ENCODE measurements at regions not wholly inside any gene's neighbourhood (a gene's known extent, or its start where the extent isn't known, plus 50 kb on each side); places are given as distances from the start of the nearest gene placed in this dataset.

DNA sequence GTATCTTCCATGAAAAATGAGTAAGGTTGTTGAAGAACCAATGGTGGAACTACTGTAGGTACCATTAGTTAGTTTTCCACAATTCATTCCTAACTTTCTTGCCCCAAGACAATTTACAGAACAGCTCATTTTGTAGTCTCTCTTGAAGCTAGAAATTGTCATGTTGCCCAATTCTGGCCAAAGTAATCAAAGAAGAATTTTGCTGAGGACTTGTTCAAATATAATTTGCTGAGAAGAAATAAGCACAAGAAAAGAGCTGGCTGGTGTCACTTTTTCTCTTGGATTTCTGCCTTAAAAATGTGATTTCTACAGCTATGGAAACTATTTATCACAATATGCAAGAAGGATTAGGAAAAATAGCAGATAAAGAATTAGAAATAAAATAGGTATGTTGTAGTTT, 199.2 kb upstream of the SEMA3A start:
- Histone ChIP-seq H3K4me1 (ENCODE audit: control insufficient read depth in 2 of 2, insufficient read depth in 2 of 2, low read length in 2 of 2) (no peaks in the 10 kb centered on the region), H3K9me3 (ENCODE audit: control insufficient read depth in 2 of 2, low read length in 2 of 2) (no peaks in the 10 kb centered on the region), H3K36me3 (ENCODE audit: control insufficient read depth in 2 of 2, insufficient read depth in 2 of 2, low read length in 2 of 2) (no peaks in the 10 kb centered on the region), H3K9ac (ENCODE audit: low read depth in 1 of 2, low read length in 2 of 2) (no peak overlapping the region), H3K27me3 (ENCODE audit: control insufficient read depth in 2 of 2, insufficient read depth in 2 of 2, low read length in 2 of 2) (no peaks in the 10 kb centered on the region), H3K27ac (ENCODE audit: low read depth in 2 of 2, low read length in 2 of 2) (no peak overlapping the region), H3K4me3 (ENCODE audit: low read length in 2 of 2) (no peak overlapping the region)

- no peaks in the 10 kb centered on the region for H3K4me1 ChIP-seq (ENCODE audit: control insufficient read depth in 2 of 2, insufficient read depth in 2 of 2, low read length in 2 of 2)
- no peak overlapping the region for H3K9ac ChIP-seq (ENCODE audit: low read depth in 1 of 2, low read length in 2 of 2)
- no peaks in the 10 kb centered on the region for H3K36me3 ChIP-seq (ENCODE audit: control insufficient read depth in 2 of 2, insufficient read depth in 2 of 2, low read length in 2 of 2)
- no peaks in the 10 kb centered on the region for H3K9me3 ChIP-seq (ENCODE audit: control insufficient read depth in 2 of 2, low read length in 2 of 2)
- no peaks in the 10 kb centered on the region for H3K27me3 ChIP-seq (ENCODE audit: control insufficient read depth in 2 of 2, insufficient read depth in 2 of 2, low read length in 2 of 2)
- no peak overlapping the region for H3K4me3 ChIP-seq (ENCODE audit: low read length in 2 of 2)
- H3K27ac ChIP-seq (ENCODE audit: low read depth in 2 of 2, low read length in 2 of 2) = no peak overlapping the region
Observed at GRCh38 chr7:84390845-84391244, 196.3 kb upstream of the SEMA3A start.

DNA sequence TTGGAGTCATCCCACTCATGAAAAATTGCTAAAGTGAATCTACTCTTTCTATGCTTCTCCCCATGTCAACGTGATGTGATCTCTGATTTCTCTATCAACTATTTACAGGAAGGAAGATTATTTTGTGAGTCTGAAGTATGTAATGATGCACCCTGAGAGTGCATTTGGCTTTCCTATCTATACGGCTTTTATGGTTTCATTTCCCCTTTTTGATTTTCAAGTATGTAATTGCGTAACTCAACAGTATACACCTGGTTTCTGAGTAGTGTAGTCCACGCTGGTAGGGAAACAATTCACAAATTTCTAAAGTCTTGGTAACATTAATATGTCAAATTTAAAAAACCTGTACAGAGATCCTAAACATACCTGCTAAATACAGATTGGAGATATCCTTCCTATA, 194.7 kb upstream of the SEMA3A start:
- H3K4me3 ChIP-seq (ENCODE audit: low read length in 2 of 2) = no peak overlapping the region
- H3K27me3 ChIP-seq (ENCODE audit: control insufficient read depth in 2 of 2, insufficient read depth in 2 of 2, low read length in 2 of 2) = no peaks in the 10 kb centered on the region
- no peaks in the 10 kb centered on the region for H3K36me3 ChIP-seq (ENCODE audit: control insufficient read depth in 2 of 2, insufficient read depth in 2 of 2, low read length in 2 of 2)
- H3K4me1 ChIP-seq (ENCODE audit: control insufficient read depth in 2 of 2, insufficient read depth in 2 of 2, low read length in 2 of 2) = no peaks in the 10 kb centered on the region
- no peaks in the 10 kb centered on the region for H3K9me3 ChIP-seq (ENCODE audit: control insufficient read depth in 2 of 2, low read length in 2 of 2)
- H3K27ac ChIP-seq (ENCODE audit: low read depth in 2 of 2, low read length in 2 of 2) = no peak overlapping the region
- no peak overlapping the region for H3K9ac ChIP-seq (ENCODE audit: low read depth in 1 of 2, low read length in 2 of 2)

DNA sequence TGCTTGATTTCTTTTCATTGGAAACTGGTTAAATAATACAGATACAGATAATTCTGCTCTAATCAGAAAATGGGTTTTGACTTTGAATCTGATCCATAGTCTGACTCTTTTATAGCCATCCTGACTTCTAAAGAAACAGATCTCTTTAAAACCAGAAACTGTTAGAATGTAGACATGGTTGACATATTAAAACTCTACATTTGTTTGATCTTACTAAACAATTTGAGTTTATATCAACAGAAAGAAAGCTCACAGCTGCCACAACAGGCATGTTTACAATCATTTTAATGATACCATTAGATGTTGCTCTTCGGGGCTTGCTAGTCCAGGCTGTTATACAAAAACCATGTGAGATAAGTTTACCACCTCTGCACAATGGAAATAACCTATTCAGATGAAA, 193.0 kb upstream of the SEMA3A start:
- Histone ChIP-seq H3K9ac (ENCODE audit: low read depth in 1 of 2, low read length in 2 of 2) (no peak overlapping the region), H3K9me3 (ENCODE audit: control insufficient read depth in 2 of 2, low read length in 2 of 2) (no peaks in the 10 kb centered on the region), H3K4me3 (ENCODE audit: low read length in 2 of 2) (no peak overlapping the region), H3K36me3 (ENCODE audit: control insufficient read depth in 2 of 2, insufficient read depth in 2 of 2, low read length in 2 of 2) (no peaks in the 10 kb centered on the region), H3K4me1 (ENCODE audit: control insufficient read depth in 2 of 2, insufficient read depth in 2 of 2, low read length in 2 of 2) (no peaks in the 10 kb centered on the region), H3K27ac (ENCODE audit: low read depth in 2 of 2, low read length in 2 of 2) (no peak overlapping the region), H3K27me3 (ENCODE audit: control insufficient read depth in 2 of 2, insufficient read depth in 2 of 2, low read length in 2 of 2) (no peaks in the 10 kb centered on the region)

GRCh38 chr7:84384417-84384816, 189.8 kb upstream of the SEMA3A start:
- Histone ChIP-seq H3K9ac (ENCODE audit: low read depth in 1 of 2, low read length in 2 of 2) (no peak overlapping the region), H3K27ac (ENCODE audit: low read depth in 2 of 2, low read length in 2 of 2) (no peak overlapping the region), H3K4me3 (ENCODE audit: low read length in 2 of 2) (no peak overlapping the region), H3K36me3 (ENCODE audit: control insufficient read depth in 2 of 2, insufficient read depth in 2 of 2, low read length in 2 of 2) (no peaks in the 10 kb centered on the region), H3K9me3 (ENCODE audit: control insufficient read depth in 2 of 2, low read length in 2 of 2) (no peaks in the 10 kb centered on the region), H3K4me1 (ENCODE audit: control insufficient read depth in 2 of 2, insufficient read depth in 2 of 2, low read length in 2 of 2) (no peaks in the 10 kb centered on the region), H3K27me3 (ENCODE audit: control insufficient read depth in 2 of 2, insufficient read depth in 2 of 2, low read length in 2 of 2) (no peaks in the 10 kb centered on the region)

GRCh38 chr7:84379446-84379845, 184.9 kb upstream of the SEMA3A start:
- Histone ChIP-seq H3K9ac (ENCODE audit: low read depth in 1 of 2, low read length in 2 of 2) (no peak overlapping the region), H3K36me3 (ENCODE audit: control insufficient read depth in 2 of 2, insufficient read depth in 2 of 2, low read length in 2 of 2) (no peaks in the 10 kb centered on the region), H3K4me3 (ENCODE audit: low read length in 2 of 2) (no peak overlapping the region), H3K27ac (ENCODE audit: low read depth in 2 of 2, low read length in 2 of 2) (no peak overlapping the region), H3K27me3 (ENCODE audit: control insufficient read depth in 2 of 2, insufficient read depth in 2 of 2, low read length in 2 of 2) (no peaks in the 10 kb centered on the region), H3K4me1 (ENCODE audit: control insufficient read depth in 2 of 2, insufficient read depth in 2 of 2, low read length in 2 of 2) (no peaks in the 10 kb centered on the region), H3K9me3 (ENCODE audit: control insufficient read depth in 2 of 2, low read length in 2 of 2) (no peaks in the 10 kb centered on the region)

DNA sequence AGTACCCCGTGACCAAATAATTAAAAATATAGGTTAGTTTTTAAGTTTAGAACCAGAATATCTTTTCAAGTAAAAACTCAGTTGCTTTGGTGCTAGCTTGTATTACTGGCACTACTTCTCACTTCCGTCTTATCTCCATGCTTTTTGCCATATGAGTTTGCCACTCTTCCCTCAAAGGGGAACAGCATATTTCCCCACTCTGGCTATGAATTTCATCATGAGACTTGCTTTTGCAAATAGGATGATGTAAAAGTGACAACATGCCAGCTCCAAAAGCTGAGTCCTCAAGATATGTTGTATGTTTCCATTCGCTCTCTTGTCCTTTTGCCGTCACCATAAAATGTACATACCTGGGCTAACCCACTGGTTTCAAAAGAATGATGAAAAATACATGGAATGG, 178.1 kb upstream of the SEMA3A start:
- Histone ChIP-seq H3K27ac (ENCODE audit: low read depth in 2 of 2, low read length in 2 of 2) (no peak overlapping the region), H3K9ac (ENCODE audit: low read depth in 1 of 2, low read length in 2 of 2) (no peak overlapping the region), H3K9me3 (ENCODE audit: control insufficient read depth in 2 of 2, low read length in 2 of 2) (no peaks in the 10 kb centered on the region), H3K27me3 (ENCODE audit: control insufficient read depth in 2 of 2, insufficient read depth in 2 of 2, low read length in 2 of 2) (no peaks in the 10 kb centered on the region), H3K4me1 (ENCODE audit: control insufficient read depth in 2 of 2, insufficient read depth in 2 of 2, low read length in 2 of 2) (no peaks in the 10 kb centered on the region), H3K36me3 (ENCODE audit: control insufficient read depth in 2 of 2, insufficient read depth in 2 of 2, low read length in 2 of 2) (no peaks in the 10 kb centered on the region), H3K4me3 (ENCODE audit: low read length in 2 of 2) (no peak overlapping the region)

GRCh38 chr7:84372155-84372621, 177.6 kb upstream of the SEMA3A start:
- H3K4me3 ChIP-seq (ENCODE audit: low read length in 2 of 2) = no peak overlapping the region
- no peak overlapping the region for H3K9ac ChIP-seq (ENCODE audit: low read depth in 1 of 2, low read length in 2 of 2)
- H3K4me1 ChIP-seq (ENCODE audit: control insufficient read depth in 2 of 2, insufficient read depth in 2 of 2, low read length in 2 of 2) = no peaks in the 10 kb centered on the region
- H3K27ac ChIP-seq (ENCODE audit: low read depth in 2 of 2, low read length in 2 of 2) = no peak overlapping the region
- H3K9me3 ChIP-seq (ENCODE audit: control insufficient read depth in 2 of 2, low read length in 2 of 2) = no peaks in the 10 kb centered on the region
- no peaks in the 10 kb centered on the region for H3K27me3 ChIP-seq (ENCODE audit: control insufficient read depth in 2 of 2, insufficient read depth in 2 of 2, low read length in 2 of 2)
- no peaks in the 10 kb centered on the region for H3K36me3 ChIP-seq (ENCODE audit: control insufficient read depth in 2 of 2, insufficient read depth in 2 of 2, low read length in 2 of 2)

DNA sequence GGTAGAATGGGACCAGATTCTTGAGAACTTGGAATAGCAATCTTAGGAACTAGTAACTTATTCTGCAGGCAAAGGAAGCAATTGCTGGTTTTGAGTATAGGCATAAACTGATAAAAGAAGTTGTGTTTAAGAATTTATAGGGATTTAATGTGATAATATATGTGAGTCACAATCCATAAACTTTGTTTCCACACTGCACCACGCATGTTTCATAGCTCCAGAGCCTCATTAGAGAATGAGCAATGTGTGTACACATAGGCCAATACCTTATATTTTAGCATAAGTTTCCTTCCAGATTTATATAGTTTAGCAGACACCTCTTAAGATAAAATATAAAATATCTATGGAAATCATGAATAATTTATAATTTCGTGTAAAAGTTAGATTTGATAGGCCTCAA, 175.5 kb upstream of the SEMA3A start:
- Histone ChIP-seq H3K4me3 (ENCODE audit: low read length in 2 of 2) (no peak overlapping the region), H3K9me3 (ENCODE audit: control insufficient read depth in 2 of 2, low read length in 2 of 2) (no peaks in the 10 kb centered on the region), H3K4me1 (ENCODE audit: control insufficient read depth in 2 of 2, insufficient read depth in 2 of 2, low read length in 2 of 2) (no peaks in the 10 kb centered on the region), H3K9ac (ENCODE audit: low read depth in 1 of 2, low read length in 2 of 2) (no peak overlapping the region), H3K36me3 (ENCODE audit: control insufficient read depth in 2 of 2, insufficient read depth in 2 of 2, low read length in 2 of 2) (no peaks in the 10 kb centered on the region), H3K27ac (ENCODE audit: low read depth in 2 of 2, low read length in 2 of 2) (no peak overlapping the region), H3K27me3 (ENCODE audit: control insufficient read depth in 2 of 2, insufficient read depth in 2 of 2, low read length in 2 of 2) (no peaks in the 10 kb centered on the region)

DNA sequence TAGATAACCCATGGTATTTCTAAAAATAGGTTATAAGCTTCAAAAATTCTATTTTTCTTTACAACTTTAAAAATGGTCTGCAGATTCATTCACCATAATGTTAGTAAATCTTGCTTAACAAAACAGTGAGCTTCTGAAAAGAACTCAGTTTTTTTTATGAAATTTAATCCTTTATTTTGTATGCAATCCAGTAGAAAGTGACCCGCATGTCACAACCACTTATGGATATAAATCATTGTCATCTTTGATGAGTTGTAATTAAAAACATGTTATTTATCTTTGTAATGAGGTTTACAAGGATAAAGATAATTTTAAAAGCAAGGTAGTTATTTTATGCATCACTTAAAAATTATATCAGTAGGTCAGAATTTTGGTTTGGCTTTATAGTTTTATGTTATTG, 173.5 kb upstream of the SEMA3A start:
- H3K9ac ChIP-seq (ENCODE audit: low read depth in 1 of 2, low read length in 2 of 2) = no peak overlapping the region
- H3K27me3 ChIP-seq (ENCODE audit: control insufficient read depth in 2 of 2, insufficient read depth in 2 of 2, low read length in 2 of 2) = no peaks in the 10 kb centered on the region
- H3K27ac ChIP-seq (ENCODE audit: low read depth in 2 of 2, low read length in 2 of 2) = no peak overlapping the region
- no peaks in the 10 kb centered on the region for H3K4me1 ChIP-seq (ENCODE audit: control insufficient read depth in 2 of 2, insufficient read depth in 2 of 2, low read length in 2 of 2)
- no peaks in the 10 kb centered on the region for H3K9me3 ChIP-seq (ENCODE audit: control insufficient read depth in 2 of 2, low read length in 2 of 2)
- H3K36me3 ChIP-seq (ENCODE audit: control insufficient read depth in 2 of 2, insufficient read depth in 2 of 2, low read length in 2 of 2) = no peaks in the 10 kb centered on the region
- no peak overlapping the region for H3K4me3 ChIP-seq (ENCODE audit: low read length in 2 of 2)

DNA sequence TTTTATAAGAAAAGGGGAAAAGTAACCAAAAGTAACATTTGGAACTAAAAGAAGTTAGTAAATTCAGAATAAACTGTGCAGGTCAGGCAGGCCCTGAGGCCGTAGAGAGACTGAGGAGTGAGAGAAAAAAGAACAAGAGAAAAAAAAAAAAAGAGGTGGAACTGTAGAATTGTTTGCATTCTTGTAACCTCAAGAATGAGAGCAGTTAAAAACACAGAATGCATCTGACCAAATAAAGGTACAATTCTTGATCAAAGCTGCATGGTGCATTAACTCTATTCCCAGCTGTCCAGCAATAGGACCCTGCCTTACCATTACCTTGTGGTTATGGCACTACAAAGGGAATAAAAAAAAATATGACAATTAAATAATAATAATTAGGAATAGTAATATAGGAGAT, 170.1 kb upstream of the SEMA3A start:
- H3K9ac ChIP-seq (ENCODE audit: low read depth in 1 of 2, low read length in 2 of 2) = no peak overlapping the region
- no peaks in the 10 kb centered on the region for H3K36me3 ChIP-seq (ENCODE audit: control insufficient read depth in 2 of 2, insufficient read depth in 2 of 2, low read length in 2 of 2)
- H3K4me3 ChIP-seq (ENCODE audit: low read length in 2 of 2) = no peak overlapping the region
- no peaks in the 10 kb centered on the region for H3K9me3 ChIP-seq (ENCODE audit: control insufficient read depth in 2 of 2, low read length in 2 of 2)
- no peaks in the 10 kb centered on the region for H3K27me3 ChIP-seq (ENCODE audit: control insufficient read depth in 2 of 2, insufficient read depth in 2 of 2, low read length in 2 of 2)
- H3K4me1 ChIP-seq (ENCODE audit: control insufficient read depth in 2 of 2, insufficient read depth in 2 of 2, low read length in 2 of 2) = no peaks in the 10 kb centered on the region
- no peak overlapping the region for H3K27ac ChIP-seq (ENCODE audit: low read depth in 2 of 2, low read length in 2 of 2)
